NCI-H2081 treated with DMSO at 0.1 percent for 48 hours (cell line): ENCODE measurements at regions not wholly inside any gene's neighbourhood (a gene's known extent, or its start where the extent isn't known, plus 50 kb on each side); places are given as distances from the start of the nearest gene placed in this dataset.

Experiments
- DNase-seq: peaks from one replicate; lab custom pipeline; 2025; lab: John Stamatoyannopoulos, UW

DNA sequence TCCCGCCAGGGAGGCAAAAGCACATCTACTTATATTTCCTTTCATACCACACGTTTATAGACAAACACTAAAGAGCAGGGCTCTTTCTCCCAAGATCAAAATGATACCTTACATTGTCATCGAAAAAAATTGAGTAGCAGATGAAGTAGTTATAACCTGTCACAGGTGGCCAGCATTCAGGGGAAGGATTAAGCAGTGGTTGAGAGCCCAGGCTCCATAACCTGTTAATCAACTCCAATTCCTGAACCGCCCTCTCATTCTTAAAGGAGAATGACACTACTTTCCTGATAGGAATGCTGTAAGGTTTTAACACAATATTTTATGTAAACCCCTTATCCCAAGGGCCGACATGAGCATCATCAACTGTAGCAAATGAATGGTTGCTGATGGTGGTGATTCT is 268.9 kb upstream of the KCNIP4 start:
- DNase-seq: no peak

DNA sequence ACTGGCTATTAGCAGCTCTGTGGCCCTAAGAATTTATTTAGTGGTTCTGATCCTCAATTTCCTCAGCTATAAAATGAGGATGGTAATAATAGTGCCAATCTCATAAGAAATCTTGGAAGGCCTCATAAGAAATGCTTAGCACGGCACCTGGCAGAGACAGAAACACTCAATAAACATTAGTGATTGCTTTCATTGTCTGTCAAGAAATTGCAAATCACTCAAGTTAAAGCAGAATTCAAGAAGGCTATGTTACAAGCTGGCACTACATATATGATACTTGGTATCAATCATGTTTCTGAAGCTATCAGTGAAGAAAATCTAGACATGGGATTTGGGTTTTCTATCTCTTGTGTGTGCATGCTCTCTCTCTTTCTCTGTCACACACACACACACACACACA is 267.7 kb upstream of the KCNIP4 start:
- no peak for DNase-seq

GRCh38 chr4:22215084-22215483 is 266.5 kb upstream of the KCNIP4 start:
- no peak for DNase-seq

DNA sequence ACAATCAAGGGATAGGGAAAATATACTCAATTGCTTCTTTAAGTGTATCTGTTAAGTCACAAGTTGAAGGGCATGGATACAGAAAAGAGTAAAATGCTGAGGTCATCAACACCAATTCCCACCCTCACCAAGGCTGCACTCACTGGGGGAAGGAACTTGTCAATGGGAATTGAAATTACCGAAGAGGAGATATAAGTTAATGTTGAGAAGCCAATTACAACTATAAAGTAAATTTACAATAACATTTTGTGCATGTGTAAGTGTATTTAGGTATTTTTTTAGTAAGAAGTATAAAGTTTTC is 255.1 kb upstream of the KCNIP4 start:
- no peak for DNase-seq

GRCh38 chr4:22202975-22203710 is 254.6 kb upstream of the KCNIP4 start:
- DNase-seq: no peak

DNA sequence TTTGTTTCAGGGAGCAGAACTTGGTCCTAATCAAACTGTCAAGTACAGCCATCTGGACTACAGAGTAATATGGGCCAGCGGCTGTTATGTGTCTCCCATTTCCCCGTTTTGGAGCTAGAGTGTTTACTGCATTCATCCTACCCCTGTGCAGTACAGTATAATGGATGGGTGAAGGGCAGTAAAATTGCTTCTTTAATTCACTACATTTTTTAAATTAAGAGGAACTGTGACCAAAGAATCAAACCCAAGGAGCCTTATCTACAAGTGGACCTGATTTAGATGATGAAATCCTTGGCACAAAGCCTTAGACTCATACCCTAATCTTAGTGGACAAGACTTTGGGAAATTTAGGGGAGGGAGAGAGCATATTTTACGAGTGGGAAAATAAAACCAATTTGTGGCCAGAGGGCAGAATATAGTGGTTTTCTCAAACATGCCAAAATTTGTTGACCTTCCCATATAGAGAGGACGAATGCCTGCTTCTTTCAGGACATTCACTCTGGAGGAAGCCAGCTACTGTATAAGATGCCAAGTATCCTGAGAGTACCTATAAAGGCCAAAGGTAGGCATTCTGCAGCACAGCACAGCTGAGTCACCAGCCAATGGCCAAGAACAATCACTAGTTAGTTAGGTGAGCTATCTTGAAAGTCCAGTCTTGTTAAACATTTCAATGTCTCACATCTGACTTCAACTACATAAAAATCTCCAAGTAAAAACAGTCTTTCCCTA is 253.8 kb upstream of the KCNIP4 start:
- DNase-seq: no peak

DNA sequence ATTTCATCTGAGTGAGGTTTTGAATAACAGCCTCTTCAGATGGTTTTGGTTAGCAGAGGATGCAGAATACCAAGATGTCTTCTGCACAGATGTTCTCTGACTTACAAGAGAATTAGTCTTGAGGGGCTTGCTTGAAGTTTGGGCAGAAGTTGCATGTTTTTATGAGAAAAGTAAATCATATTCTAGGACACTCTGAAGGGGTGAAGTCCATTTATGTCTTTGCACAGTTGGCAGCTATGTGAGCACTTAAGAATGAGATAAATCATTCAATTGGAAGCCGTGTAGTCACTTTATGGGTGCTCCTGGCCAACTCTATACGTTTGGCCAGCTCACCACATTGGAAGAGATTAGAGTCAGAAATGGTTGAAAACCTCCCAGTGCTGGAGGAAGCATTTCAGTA is 252.7 kb upstream of the KCNIP4 start:
- DNase-seq: no peak

DNA sequence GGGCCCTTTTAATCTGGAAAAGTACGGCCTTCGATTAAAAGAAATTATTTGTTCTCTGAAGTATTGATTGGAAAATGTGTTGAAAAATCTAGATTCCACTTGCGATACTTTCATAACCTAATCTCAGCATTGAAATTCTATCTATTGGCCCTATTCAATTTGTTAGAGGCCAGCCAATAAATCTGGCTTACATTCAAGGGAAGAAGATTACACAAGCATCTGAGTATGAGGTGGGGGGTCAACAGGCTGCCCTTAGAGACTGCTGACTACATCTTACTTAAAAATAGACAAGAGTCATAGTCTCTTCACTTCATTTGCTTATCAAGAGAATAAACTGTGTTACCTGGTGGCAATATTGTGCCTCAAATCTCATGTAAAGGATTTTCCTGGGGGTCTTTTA is 248.0 kb upstream of the KCNIP4 start:
- DNase-seq: no peak

GRCh38 chr4:22192084-22192511 is 243.5 kb upstream of the KCNIP4 start:
- peak; percentile 7 for DNase-seq

DNA sequence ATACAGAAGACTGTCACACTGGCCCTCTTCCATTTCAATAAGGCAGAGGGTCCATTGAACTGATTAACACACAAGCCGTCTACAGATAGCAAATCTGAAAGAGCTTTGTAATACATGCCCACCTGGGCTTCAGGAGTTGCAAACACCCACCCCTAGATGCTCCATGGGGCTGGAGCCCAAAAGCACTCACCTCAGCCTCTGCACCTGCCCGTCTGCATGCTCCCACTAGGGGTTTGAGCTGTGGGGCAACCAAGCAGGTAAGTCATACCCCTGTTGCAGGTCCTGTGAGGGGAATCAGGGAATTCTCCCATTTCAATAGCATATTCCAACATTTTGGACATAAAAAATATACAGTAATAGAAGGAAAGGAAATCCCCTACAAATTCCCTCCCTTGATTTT is 243.0 kb upstream of the KCNIP4 start:
- DNase-seq: no peak

- no peak for DNase-seq
Observed at GRCh38 chr4:22190855-22191254, 242.3 kb upstream of the KCNIP4 start.

- peak; percentile 82 for DNase-seq
Observed at GRCh38 chr4:22187203-22187820, 238.7 kb upstream of the KCNIP4 start.

DNA sequence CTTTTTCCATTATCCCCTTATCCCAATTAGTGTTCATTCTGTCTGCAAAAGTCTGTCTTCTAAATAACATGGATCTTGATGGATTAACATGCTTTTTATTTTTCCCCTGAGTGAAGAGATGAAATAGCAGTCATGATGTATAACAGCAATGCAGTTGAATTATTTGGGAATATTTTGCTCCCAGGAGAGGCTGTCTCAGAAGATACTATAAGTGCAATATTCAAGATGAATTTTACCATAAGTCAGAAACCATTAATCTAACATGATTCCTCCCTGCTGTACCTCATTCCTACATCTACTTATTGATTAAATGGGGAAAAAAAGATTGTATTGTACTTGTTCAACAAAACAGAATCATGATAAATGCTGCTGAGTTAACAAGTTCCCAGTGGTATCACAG is 233.2 kb upstream of the KCNIP4 start:
- no peak for DNase-seq

- no peak for DNase-seq
Observed at GRCh38 chr4:22179124-22179874, 230.7 kb upstream of the KCNIP4 start.

DNA sequence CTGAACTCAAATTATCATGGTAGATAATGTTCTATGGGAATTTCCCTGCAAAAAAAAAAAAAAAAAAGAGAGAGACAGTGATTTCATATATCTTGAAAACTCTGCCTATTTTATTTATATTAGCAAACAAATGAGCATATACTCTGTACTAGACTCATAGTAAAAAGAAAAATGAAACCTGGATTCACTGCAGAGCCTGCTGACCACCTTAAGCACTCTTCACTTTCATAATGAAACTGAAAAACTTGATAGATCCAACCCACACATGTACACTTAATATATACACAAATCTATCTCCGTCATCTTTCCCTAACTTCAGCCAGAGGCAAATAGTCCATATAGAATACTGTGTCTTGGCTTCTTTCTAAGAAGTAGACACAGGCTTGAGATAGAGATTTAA is 226.1 kb upstream of the KCNIP4 start:
- no peak for DNase-seq

DNA sequence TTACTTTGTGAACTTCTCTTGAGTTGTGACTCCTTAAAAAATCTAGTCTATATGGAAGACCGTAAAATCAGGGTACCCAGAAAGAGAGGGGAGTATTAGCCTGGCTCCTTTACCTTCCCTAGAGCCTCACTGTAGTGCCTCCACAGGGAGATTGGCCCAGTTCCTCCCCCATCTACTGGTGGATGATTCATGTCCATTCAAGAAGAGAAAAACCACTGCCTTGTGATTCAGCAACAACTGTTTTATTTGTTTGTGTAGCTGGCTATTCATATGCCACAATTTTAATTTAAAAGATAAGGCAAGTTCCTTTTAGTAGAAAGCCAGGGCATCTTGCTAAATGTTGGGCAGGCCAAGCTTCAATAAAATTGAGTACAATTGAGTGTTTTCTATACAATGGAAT is 221.8 kb upstream of the KCNIP4 start:
- DNase-seq: no peak

- DNase-seq: no peak
Observed at GRCh38 chr4:22167201-22167600, 218.6 kb upstream of the KCNIP4 start.

- DNase-seq: no peak
Observed at GRCh38 chr4:22162454-22162853, 213.9 kb upstream of the KCNIP4 start.

DNA sequence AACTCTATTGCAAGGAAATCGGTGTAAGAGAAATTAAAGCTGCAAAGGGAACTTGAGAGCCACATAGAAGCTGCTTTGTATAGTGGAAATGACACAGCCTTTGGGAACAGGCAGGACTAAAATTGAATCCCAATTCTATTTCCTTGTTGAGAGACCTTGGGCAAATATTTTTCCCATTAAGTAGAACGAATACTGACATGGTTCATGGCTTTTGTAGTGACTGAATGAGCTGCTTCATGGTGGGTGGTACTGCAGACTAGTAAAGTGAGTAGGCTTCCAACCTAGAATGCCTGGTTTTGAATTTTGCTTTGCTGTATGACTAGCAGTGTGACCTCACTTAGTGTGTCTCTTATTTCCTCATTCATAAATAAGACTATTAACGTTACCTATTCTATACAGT is 182.2 kb upstream of the KCNIP4 start:
- no peak for DNase-seq

DNA sequence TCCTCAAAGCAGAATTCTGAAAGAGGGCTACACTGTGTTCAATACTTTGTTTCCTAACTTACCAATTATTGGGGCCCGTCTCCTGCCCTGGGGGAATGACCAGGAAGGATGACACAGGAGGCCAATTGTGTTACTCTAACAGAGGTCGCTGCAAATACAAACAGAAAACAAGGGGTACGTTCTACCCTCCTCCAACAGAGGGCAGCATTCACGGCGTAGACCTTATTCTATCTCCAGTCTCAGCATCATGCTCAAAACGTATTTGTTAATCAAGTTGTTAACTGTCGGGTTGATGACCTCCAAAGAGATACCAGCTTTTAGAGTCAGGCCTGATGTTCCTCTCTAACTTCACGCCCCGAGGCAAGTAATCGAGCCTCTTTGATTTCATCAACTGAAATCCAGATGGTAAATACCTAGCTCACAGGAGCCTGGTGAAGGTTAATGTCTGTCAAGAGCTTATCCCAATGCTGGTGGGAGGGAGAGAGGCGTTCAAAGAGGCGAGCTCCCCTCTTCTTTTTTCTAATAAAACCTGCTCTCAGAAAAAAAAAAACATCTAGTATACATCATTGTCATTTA is 181.0 kb upstream of the KCNIP4 start:
- no peak for DNase-seq

- no peak for DNase-seq
Observed at GRCh38 chr4:22122062-22122461, 173.5 kb upstream of the KCNIP4 start.

DNA sequence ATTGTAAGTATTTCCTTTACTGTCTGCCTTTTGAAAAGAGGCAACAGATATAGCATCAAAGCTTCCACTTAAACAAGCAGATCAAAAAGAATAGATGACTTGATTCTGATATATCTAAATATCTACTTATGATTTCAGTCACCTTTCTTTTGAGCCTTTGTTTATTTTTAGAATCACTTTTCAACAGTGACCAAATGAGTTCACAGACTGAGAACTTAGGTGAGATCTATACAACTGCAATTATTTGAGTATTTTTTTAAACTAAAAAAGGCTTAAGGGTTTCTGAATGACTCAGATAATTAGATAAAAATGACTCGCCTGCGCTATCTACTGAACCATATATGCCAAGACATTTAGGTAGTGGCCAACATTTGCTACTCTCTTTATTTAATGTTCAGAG is 166.7 kb upstream of the KCNIP4 start:
- no peak for DNase-seq
